ENCODE measurements at regions not wholly inside any gene's neighbourhood (a gene's known extent, or its start where the extent isn't known, plus 50 kb on each side); places are given as distances from the start of the nearest gene placed in this dataset.

GRCh38 chr2:23249348-23249747 is 135.6 kb upstream of the KLHL29 start:
- no peaks in the 10 kb centered on the region for H3K27me3 Mint-ChIP-seq
- H3K27ac Mint-ChIP-seq: no peak overlapping the region
- DNase-seq (ENCODE audit: extremely low spot score, unreplicated experiment): no peak
- peaks cover 5% of the 10 kb centered on the region for H3K9me3 Mint-ChIP-seq
- H3K4me1 Mint-ChIP-seq (ENCODE audit: unreplicated experiment): no peaks in the 10 kb centered on the region
- H3K4me3 Mint-ChIP-seq: no peak overlapping the region
- TF ChIP-seq, protein P1, sequence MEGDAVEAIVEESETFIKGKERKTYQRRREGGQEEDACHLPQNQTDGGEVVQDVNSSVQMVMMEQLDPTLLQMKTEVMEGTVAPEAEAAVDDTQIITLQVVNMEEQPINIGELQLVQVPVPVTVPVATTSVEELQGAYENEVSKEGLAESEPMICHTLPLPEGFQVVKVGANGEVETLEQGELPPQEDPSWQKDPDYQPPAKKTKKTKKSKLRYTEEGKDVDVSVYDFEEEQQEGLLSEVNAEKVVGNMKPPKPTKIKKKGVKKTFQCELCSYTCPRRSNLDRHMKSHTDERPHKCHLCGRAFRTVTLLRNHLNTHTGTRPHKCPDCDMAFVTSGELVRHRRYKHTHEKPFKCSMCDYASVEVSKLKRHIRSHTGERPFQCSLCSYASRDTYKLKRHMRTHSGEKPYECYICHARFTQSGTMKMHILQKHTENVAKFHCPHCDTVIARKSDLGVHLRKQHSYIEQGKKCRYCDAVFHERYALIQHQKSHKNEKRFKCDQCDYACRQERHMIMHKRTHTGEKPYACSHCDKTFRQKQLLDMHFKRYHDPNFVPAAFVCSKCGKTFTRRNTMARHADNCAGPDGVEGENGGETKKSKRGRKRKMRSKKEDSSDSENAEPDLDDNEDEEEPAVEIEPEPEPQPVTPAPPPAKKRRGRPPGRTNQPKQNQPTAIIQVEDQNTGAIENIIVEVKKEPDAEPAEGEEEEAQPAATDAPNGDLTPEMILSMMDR (conservative IDR thresholded peaks at IDR 0.05): no peak
- no peaks in the 10 kb centered on the region for H3K36me3 Mint-ChIP-seq

DNA sequence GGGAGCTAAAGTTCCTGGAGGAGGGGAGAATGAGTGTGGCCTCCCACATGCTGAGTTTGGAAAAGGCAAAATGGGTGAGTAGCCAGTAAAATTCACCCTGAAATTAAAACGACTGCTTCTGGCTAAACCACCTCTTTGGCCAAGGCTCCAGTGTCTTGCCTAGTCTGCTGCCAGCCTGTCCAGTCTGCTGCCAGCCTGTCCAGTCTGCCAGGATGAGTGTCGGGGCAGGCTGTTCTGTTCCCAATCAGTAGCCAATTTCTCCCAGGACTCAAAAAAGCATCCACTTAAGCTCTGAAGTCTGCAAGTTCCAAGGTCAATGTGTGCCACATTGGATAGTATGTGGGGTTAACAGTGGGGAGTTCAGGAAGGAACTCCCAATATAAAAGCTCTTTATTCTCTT is 134.6 kb upstream of the KLHL29 start:
- Mint-ChIP-seq H3K4me3 (no peak overlapping the region), H3K4me1 (ENCODE audit: unreplicated experiment) (no peaks in the 10 kb centered on the region), H3K27ac (no peak overlapping the region), H3K27me3 (no peaks in the 10 kb centered on the region), H3K9me3 (peaks cover 5% of the 10 kb centered on the region), H3K36me3 (no peaks in the 10 kb centered on the region)
- TF ChIP-seq, protein P1 (conservative IDR thresholded peaks at IDR 0.05): no peak
- DNase-seq (ENCODE audit: extremely low spot score, unreplicated experiment): no peak

GRCh38 chr2:23256643-23257042 is 128.3 kb upstream of the KLHL29 start:
- Mint-ChIP-seq H3K4me3 (no peak overlapping the region), H3K4me1 (ENCODE audit: unreplicated experiment) (no peaks in the 10 kb centered on the region), H3K27ac (no peak overlapping the region), H3K27me3 (no peaks in the 10 kb centered on the region), H3K36me3 (no peaks in the 10 kb centered on the region), H3K9me3 (no peaks in the 10 kb centered on the region)
- TF ChIP-seq, protein P1 (conservative IDR thresholded peaks at IDR 0.05): no peak
- DNase-seq (ENCODE audit: extremely low spot score, unreplicated experiment): no peak

- no peak for DNase-seq (ENCODE audit: extremely low spot score, unreplicated experiment)
- Mint-ChIP-seq H3K36me3 (no peaks in the 10 kb centered on the region), H3K9me3 (no peaks in the 10 kb centered on the region), H3K4me3 (no peak overlapping the region), H3K4me1 (ENCODE audit: unreplicated experiment) (no peaks in the 10 kb centered on the region), H3K27ac (no peak overlapping the region), H3K27me3 (no peaks in the 10 kb centered on the region)
- TF ChIP-seq, protein P1 (conservative IDR thresholded peaks at IDR 0.05): no peak
Measured at GRCh38 chr2:23260621-23261020, 124.4 kb upstream of the KLHL29 start.

- no peaks in the 10 kb centered on the region for H3K9me3 Mint-ChIP-seq
- no peak overlapping the region for H3K4me3 Mint-ChIP-seq
- no peaks in the 10 kb centered on the region for H3K27me3 Mint-ChIP-seq
- TF ChIP-seq, protein P1 (conservative IDR thresholded peaks at IDR 0.05): no peak
- no peak overlapping the region for H3K27ac Mint-ChIP-seq
- no peak for DNase-seq (ENCODE audit: extremely low spot score, unreplicated experiment)
- H3K36me3 Mint-ChIP-seq: no peaks in the 10 kb centered on the region
- H3K4me1 Mint-ChIP-seq (ENCODE audit: unreplicated experiment): peaks cover 4% of the 10 kb centered on the region
Measured at GRCh38 chr2:23268467-23269263, 116.3 kb upstream of the KLHL29 start.
